ENCODE measurements at regions not wholly inside any gene's neighbourhood (a gene's known extent, or its start where the extent isn't known, plus 50 kb on each side); places are given as distances from the start of the nearest gene placed in this dataset.
A peak's percentile ranks its signal among the peaks of the same experiment; 100 is the strongest.

GRCh38 chr5:82806513-82806912, 270.7 kb downstream of the TMEM167A start:
- no peak for DNase-seq
- ATAC-seq = no peak

- no peak for DNase-seq
- ATAC-seq = no peak
Observed at GRCh38 chr5:82804155-82804690, 273.0 kb downstream of the TMEM167A start.

- no peak for DNase-seq
- no peak for ATAC-seq
Observed at GRCh38 chr5:82802954-82803353, 274.2 kb downstream of the TMEM167A start.

GRCh38 chr5:82800826-82801225, 276.4 kb downstream of the TMEM167A start:
- no peak for DNase-seq
- ATAC-seq = no peak

GRCh38 chr5:82799361-82800077, 277.7 kb downstream of the TMEM167A start:
- ATAC-seq = no peak
- DNase-seq = no peak

- DNase-seq = no peak
- no peak for ATAC-seq
Observed at GRCh38 chr5:82798676-82799075, 278.5 kb downstream of the TMEM167A start.

- ATAC-seq = no peak
- DNase-seq = no peak
Observed at GRCh38 chr5:82796643-82797416, 280.4 kb downstream of the TMEM167A start.

- ATAC-seq = no peak
Observed at GRCh38 chr5:82794876-82795275, 282.3 kb downstream of the TMEM167A start.

GRCh38 chr5:82793808-82794419, 283.3 kb downstream of the TMEM167A start:
- peak; percentile 46 for DNase-seq
- no peak for ATAC-seq

More at GRCh38 chr5:82794876-82795275, 282.3 kb downstream of the TMEM167A start:
- DNase-seq = no peak

- DNase-seq = no peak
Observed at GRCh38 chr5:82792096-82792495, 285.1 kb downstream of the TMEM167A start.

GRCh38 chr5:82789095-82789494, 288.1 kb downstream of the TMEM167A start:
- ATAC-seq (no peak), DNase-seq (no peak)

More at GRCh38 chr5:82792096-82792495, 285.1 kb downstream of the TMEM167A start:
- no peak for ATAC-seq

- ATAC-seq = no peak
- no peak for DNase-seq
Observed at GRCh38 chr5:82786748-82787147, 290.4 kb downstream of the TMEM167A start.

- no peak for DNase-seq
- ATAC-seq = no peak
Observed at GRCh38 chr5:82785882-82786509, 291.2 kb downstream of the TMEM167A start.

GRCh38 chr5:82785456-82785855, 291.7 kb downstream of the TMEM167A start:
- DNase-seq = no peak
- no peak for ATAC-seq

GRCh38 chr5:82784521-82784920, 292.7 kb downstream of the TMEM167A start:
- DNase-seq (no peak), ATAC-seq (no peak)

- no peak for DNase-seq
- ATAC-seq = no peak
Observed at GRCh38 chr5:82777106-82777505, 300.1 kb downstream of the TMEM167A start.

GRCh38 chr5:82772281-82772680, 304.9 kb downstream of the TMEM167A start:
- DNase-seq = no peak
- ATAC-seq = no peak

GRCh38 chr5:82766206-82766605, 311.0 kb downstream of the TMEM167A start:
- ATAC-seq = no peak
- DNase-seq = no peak

GRCh38 chr5:82765765-82766164, 311.4 kb downstream of the TMEM167A start:
- no peak for DNase-seq
- no peak for ATAC-seq

- ATAC-seq (no peak), DNase-seq (no peak)
Observed at GRCh38 chr5:82760856-82761255, 316.3 kb downstream of the TMEM167A start.

- no peak for ATAC-seq
- no peak for DNase-seq
Observed at GRCh38 chr5:82758881-82759280, 318.3 kb downstream of the TMEM167A start.

GRCh38 chr5:82754759-82755158, 322.4 kb downstream of the TMEM167A start:
- DNase-seq (no peak), ATAC-seq (no peak)
